HEK293 (cell line): ENCODE measurements at regions not wholly inside any gene's neighbourhood (a gene's known extent, or its start where the extent isn't known, plus 50 kb on each side); places are given as distances from the start of the nearest gene placed in this dataset.

Experiments used
- CTCF ChIA-PET: fragments of 350-600 bp; formaldehyde crosslinking; extraction: SDS; loops from one replicate; lab custom pipeline; 2021; ENCODE audit warnings: antibody characterized with exemption; lab: Yijun Ruan, JAX
- POLR2A ChIA-PET: fragments of 300-600 bp; formaldehyde crosslinking; extraction: SDS; loops from one replicate; lab custom pipeline; 2020; ENCODE audit warnings: antibody characterized with exemption, inconsistent platforms; lab: Yijun Ruan, JAX
- H3K27ac ChIP-seq: fragments of 200-500 bp; sonication (Bioruptor generic); 2 replicates; pipeline ENCODE4 v1.5.1; 2014; ENCODE audit warnings: low read depth, low read length, control low read depth, inconsistent platforms; ENCODE audit errors: extremely low read depth
- H3K36me3 ChIP-seq, 2 experiments: fragments of 200-500 bp in 1 of 2; sonication (Bioruptor generic) in 1 of 2; 1 replicate in 1 of 2; 2 replicates in 1 of 2; pipeline ENCODE4 v1.5.1; 2014 to 2017; ENCODE audit warnings: inconsistent platforms in 2 of 2, low read length in 2 of 2; ENCODE audit not compliant: control insufficient read depth in 2 of 2, insufficient read depth in 1 of 2
- H3K4me1 ChIP-seq: fragments of 200-500 bp; sonication (Bioruptor generic); 2 replicates; pipeline ENCODE4 v1.5.1; 2014; ENCODE audit warnings: mild to moderate bottlenecking, low read length, inconsistent platforms; ENCODE audit not compliant: control insufficient read depth, insufficient read depth
- H3K4me3 ChIP-seq: 2 replicates; pipeline ENCODE4 v1.5.1; 2011; ENCODE audit warnings: low read depth, mild to moderate bottlenecking, control low read depth, low read length, moderate library complexity
- H3K9me3 ChIP-seq: fragments of 200-500 bp; sonication (Bioruptor generic); 2 replicates; pipeline ENCODE4 v1.5.1; 2014; ENCODE audit warnings: low read depth, low read length, inconsistent platforms; ENCODE audit not compliant: control insufficient read depth, insufficient read depth
- ELK4 ChIP-seq: IDR thresholded peaks from 2 replicates; pipeline ENCODE4 v1.6.1; 2011; ENCODE audit warnings: mild to moderate bottlenecking, low read depth, low read length, borderline replicate concordance
- HIC1 ChIP-seq: fragments of 450-650 bp; formaldehyde crosslinking; IDR thresholded peaks from 2 replicates; pipeline ENCODE4 v1.5.1; 2016; ENCODE audit warnings: missing biosample characterization, missing genetic modification characterization
- HOXD13 ChIP-seq: sonication (generic); formaldehyde crosslinking; IDR thresholded peaks from 2 replicates; pipeline ENCODE4 v1.8.0; 2022; ENCODE audit warnings: missing genetic modification reagents, borderline replicate concordance
- IKZF3 ChIP-seq: fragments of 450-650 bp; IDR thresholded peaks from 2 replicates; pipeline ENCODE4 v1.5.0; 2018; ENCODE audit warnings: missing biosample characterization, mild to moderate bottlenecking, missing genetic modification characterization, moderate library complexity
- KLF7 ChIP-seq: fragments of 450-650 bp; formaldehyde crosslinking; IDR thresholded peaks from 2 replicates; pipeline ENCODE4 v1.5.1; 2016; ENCODE audit warnings: missing biosample characterization, missing genetic modification characterization, borderline replicate concordance
- PBX3 ChIP-seq: sonication (generic); formaldehyde crosslinking; IDR thresholded peaks from 2 replicates; pipeline ENCODE4 v1.8.1; 2022; ENCODE audit warnings: mild to moderate bottlenecking, moderate library complexity, missing genetic modification reagents
- REPIN1 ChIP-seq: fragments of 450-650 bp; formaldehyde crosslinking; IDR thresholded peaks from 2 replicates; pipeline ENCODE4 v1.5.1; 2017; ENCODE audit warnings: missing biosample characterization, missing genetic modification characterization, low read depth
- YY1 ChIP-seq: fragments of 450-650 bp; formaldehyde crosslinking; IDR thresholded peaks from 2 replicates; pipeline ENCODE4 v1.5.1; 2018; ENCODE audit warnings: missing biosample characterization, missing genetic modification characterization
- ZBTB7A ChIP-seq: fragments of 450-650 bp; formaldehyde crosslinking; IDR thresholded peaks from 2 replicates; pipeline ENCODE4 v1.5.1; 2016; ENCODE audit warnings: low read depth, missing biosample characterization, missing genetic modification characterization
- ZEB2 ChIP-seq: fragments of 450-650 bp; formaldehyde crosslinking; IDR thresholded peaks from 2 replicates; pipeline ENCODE4 v1.5.1; 2016; ENCODE audit warnings: missing biosample characterization, missing genetic modification characterization
- ZNF174 ChIP-seq: fragments of 450-650 bp; formaldehyde crosslinking; IDR thresholded peaks from 2 replicates; pipeline ENCODE4 v1.5.0; 2017; ENCODE audit warnings: missing biosample characterization, mild to moderate bottlenecking, missing genetic modification characterization
- ZNF280D ChIP-seq: fragments of 450-650 bp; formaldehyde crosslinking; IDR thresholded peaks from 2 replicates; pipeline ENCODE4 v1.5.1; 2016; ENCODE audit warnings: missing biosample characterization, missing genetic modification characterization
- ZNF341 ChIP-seq: fragments of 450-650 bp; formaldehyde crosslinking; IDR thresholded peaks from 2 replicates; pipeline ENCODE4; 2016; ENCODE audit warnings: low read depth, missing biosample characterization, missing genetic modification characterization
- ZNF398 ChIP-seq: fragments of 450-650 bp; formaldehyde crosslinking; IDR thresholded peaks from 2 replicates; pipeline ENCODE4 v1.5.1; 2017; ENCODE audit warnings: missing biosample characterization, missing genetic modification characterization
- ZNF426 ChIP-seq: fragments of 450-650 bp; formaldehyde crosslinking; IDR thresholded peaks from 2 replicates; pipeline ENCODE4 v1.5.1; 2017; ENCODE audit warnings: missing biosample characterization, missing genetic modification characterization, mild to moderate bottlenecking, inconsistent platforms, moderate library complexity
- ZNF585B ChIP-seq: fragments of 450-650 bp; formaldehyde crosslinking; IDR thresholded peaks from 2 replicates; pipeline ENCODE4 v1.5.1; 2016; ENCODE audit warnings: missing biosample characterization, missing genetic modification characterization
- ZNF664 ChIP-seq: fragments of 450-650 bp; formaldehyde crosslinking; IDR thresholded peaks from 2 replicates; pipeline ENCODE4 v1.5.1; 2016; ENCODE audit warnings: missing biosample characterization, missing genetic modification characterization

GRCh38 chr9:87824216-87824875 is 58.3 kb upstream of the SPATA31E1 start:
- POLR2A ChIA-PET = no interaction called here
- H3K36me3 ChIP-seq = no peaks in the 10 kb centered on the region
- H3K4me3 ChIP-seq = no peak overlapping the region
- no peak overlapping the region for H3K27ac ChIP-seq
- H3K4me1 ChIP-seq = no peaks in the 10 kb centered on the region
- no peak for TF ChIP-seq ZEB2 (tag by site-specific recombination)
- no peak for TF ChIP-seq ZNF398 (tag by site-specific recombination)
- no peak for TF ChIP-seq ZNF426 (tag by site-specific recombination)
- no peak for TF ChIP-seq ZNF664
- no peak for TF ChIP-seq ELK4
- TF ChIP-seq, all 188 proteins: peak for 0
- no peaks in the 10 kb centered on the region for H3K9me3 ChIP-seq
- CTCF ChIA-PET = no interaction called here

- no peak overlapping the region for H3K4me3 ChIP-seq
- no peaks in the 10 kb centered on the region for H3K4me1 ChIP-seq
- H3K36me3 ChIP-seq = no peaks in the 10 kb centered on the region
- CTCF ChIA-PET = no interaction called here
- no peak overlapping the region for H3K27ac ChIP-seq
- TF ChIP-seq HIC1 (tag by site-specific recombination) = no peak
- no peak for TF ChIP-seq YY1 (tag by site-specific recombination)
- TF ChIP-seq ZBTB7A (tag by site-specific recombination) = no peak
- TF ChIP-seq HOXD13 (CRISPR knock-in tag) = no peak
- TF ChIP-seq ZNF174 (tag by site-specific recombination) = no peak
- TF ChIP-seq ZNF280D (tag by site-specific recombination) = no peak
- TF ChIP-seq KLF7 (tag by site-specific recombination) = no peak
- TF ChIP-seq, all 188 proteins: peak for 0
- no peaks in the 10 kb centered on the region for H3K9me3 ChIP-seq
- POLR2A ChIA-PET = no interaction called here
Measured at GRCh38 chr9:87824886-87825285, 57.8 kb upstream of the SPATA31E1 start.

- H3K4me1 ChIP-seq = no peaks in the 10 kb centered on the region
- ChIA-PET POLR2A (no interaction called here), CTCF (interaction anchor here (0.9 kb wide), 1 partner anchor 14 kb away, joined by 5 read pairs; no protein-coding TSS in a partner anchor)
- H3K4me3 ChIP-seq = no peak overlapping the region
- TF ChIP-seq REPIN1 (tag by site-specific recombination) (no peak), ZNF341 (tag by site-specific recombination) (no peak), ZNF585B (tag by site-specific recombination) (no peak), IKZF3 (tag by site-specific recombination) (no peak), PBX3 (CRISPR knock-in tag) (no peak)
- no peaks in the 10 kb centered on the region for H3K36me3 ChIP-seq
- H3K9me3 ChIP-seq = no peaks in the 10 kb centered on the region
- H3K27ac ChIP-seq = no peak overlapping the region
Measured at GRCh38 chr9:87826331-87826730, 56.3 kb upstream of the SPATA31E1 start.
